CD4-positive, alpha-beta T cell treated with Interleukin-17A for 1 hour (primary cell): ENCODE measurements at regions not wholly inside any gene's neighbourhood (a gene's known extent, or its start where the extent isn't known, plus 50 kb on each side); places are given as distances from the start of the nearest gene placed in this dataset.
"Not testable (repeated sequence)": the region's sequence is repeated elsewhere in the genome, so short reads cannot be mapped to it uniquely, and the experiment has no call there.

Experiments used
- DNase-seq: peaks from one replicate; pipeline ENCODE4 v3.0.0-alpha.2; 2020

DNA sequence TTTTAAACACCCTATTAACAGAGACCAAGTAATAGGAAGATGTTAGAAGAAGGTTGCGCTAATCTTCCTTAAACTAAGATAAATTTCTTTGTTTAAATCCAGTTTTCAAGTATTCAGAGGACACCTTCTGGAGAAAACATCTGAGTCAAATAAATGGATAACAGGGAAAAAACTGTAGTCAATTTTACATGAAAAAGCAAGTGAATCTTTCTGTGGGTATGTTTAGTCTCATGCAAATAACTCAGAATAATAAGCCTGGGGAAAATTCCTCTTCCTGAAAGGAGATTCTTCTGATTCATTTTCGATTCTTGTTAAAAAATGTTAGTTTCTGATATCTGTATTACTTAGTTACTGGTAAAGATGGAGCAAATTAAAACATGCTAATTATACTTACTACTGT, 145.5 kb downstream of the CTH start:
- no peak for DNase-seq

DNA sequence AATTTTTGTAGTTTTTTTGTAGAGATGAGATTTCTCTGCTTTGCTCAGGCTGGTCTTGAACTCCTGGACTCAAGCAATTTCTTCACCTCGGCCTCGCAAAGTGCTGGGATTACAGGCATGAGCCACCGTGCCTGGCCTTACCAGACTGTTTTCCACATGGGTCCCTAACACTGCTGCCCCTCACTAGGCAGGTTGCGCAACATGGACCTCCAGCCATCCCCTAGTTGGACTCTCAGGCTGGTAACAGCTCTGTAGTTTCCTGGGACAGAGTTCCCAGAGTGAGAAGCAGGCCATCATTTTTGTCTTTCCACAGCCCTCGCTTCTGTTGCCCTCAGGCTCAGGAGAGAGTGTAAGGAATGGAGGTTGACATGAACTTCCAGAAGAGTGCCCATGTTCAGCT, 156.1 kb downstream of the CTH start:
- DNase-seq, result no peak

GRCh38 chr1:70571191-70571590, 160.1 kb downstream of the CTH start:
- no peak for DNase-seq

GRCh38 chr1:70573317-70573843, 162.3 kb downstream of the CTH start:
- DNase-seq, result no peak

- DNase-seq, result no peak
Measured at GRCh38 chr1:70581661-70582060, 170.6 kb downstream of the CTH start.

DNA sequence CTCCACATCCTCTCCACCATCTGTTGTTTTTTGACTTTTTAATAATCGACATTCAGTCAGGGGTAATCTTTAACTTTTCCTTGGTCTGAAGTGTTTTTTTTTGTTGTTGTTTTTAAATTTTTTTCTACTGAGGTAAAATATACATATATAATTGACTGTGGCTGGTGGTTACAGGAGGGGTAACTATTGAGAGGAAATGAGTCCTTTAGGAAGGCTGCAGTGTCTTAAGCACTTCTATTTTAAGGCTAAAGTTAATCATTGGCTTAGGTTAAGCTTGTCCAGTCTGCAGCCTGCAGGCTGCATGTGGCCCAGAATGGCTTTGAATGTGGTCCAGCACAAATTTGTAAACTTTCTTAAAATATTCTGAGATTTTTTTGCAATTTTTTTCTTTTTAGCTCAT, 172.5 kb downstream of the CTH start:
- no peak for DNase-seq

- no peak for DNase-seq
Measured at GRCh38 chr1:70586046-70586445, 175.0 kb downstream of the CTH start.

GRCh38 chr1:70587872-70588366, 176.9 kb downstream of the CTH start:
- no peak for DNase-seq

DNA sequence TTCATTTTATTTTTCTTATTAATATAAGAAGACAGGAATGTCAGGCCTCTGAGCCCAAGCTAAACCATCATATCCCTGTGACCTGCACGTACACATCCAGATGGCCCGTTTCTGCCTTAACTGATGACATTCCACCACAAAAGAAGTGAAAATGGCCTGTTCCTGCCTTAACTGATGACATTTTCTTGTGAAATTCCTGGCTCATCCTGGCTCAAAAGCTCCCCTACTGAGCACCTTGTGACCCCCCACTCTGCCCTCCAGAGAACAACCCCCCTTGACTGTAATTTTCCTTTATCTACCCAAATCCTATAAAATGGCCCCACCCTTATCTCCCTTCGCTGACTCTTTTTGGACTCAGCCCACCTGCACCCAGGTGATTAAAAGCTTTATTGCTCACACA, 182.5 kb downstream of the CTH start:
- DNase-seq, result not testable (repeated sequence)

DNA sequence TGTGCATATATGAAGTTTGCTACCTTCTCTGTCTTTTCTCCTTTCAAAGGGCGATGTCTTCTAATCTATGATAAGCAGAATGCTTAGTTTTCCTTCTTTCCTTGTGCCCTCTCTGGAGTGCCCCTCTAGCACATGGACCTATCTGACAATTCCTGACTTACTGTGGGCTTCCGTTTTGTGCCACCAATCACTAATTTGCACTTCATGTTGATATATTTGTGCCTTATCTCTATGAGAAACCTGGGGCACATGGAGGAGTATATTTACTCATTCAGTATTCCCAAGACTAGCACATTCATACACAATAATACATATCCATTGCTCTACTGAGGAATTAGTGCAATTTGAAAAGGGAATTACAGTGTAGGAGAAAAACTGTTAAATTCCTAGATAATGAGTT, 197.7 kb downstream of the CTH start:
- DNase-seq, result no peak

GRCh38 chr1:70610164-70610563, 199.1 kb downstream of the CTH start:
- DNase-seq, result not testable (repeated sequence)

- no peak for DNase-seq
Measured at GRCh38 chr1:70616946-70617345, 205.9 kb downstream of the CTH start.

GRCh38 chr1:70617728-70618127, 206.7 kb downstream of the CTH start:
- DNase-seq, result no peak

- DNase-seq, result no peak
Measured at GRCh38 chr1:70627910-70628309, 216.8 kb downstream of the CTH start.

DNA sequence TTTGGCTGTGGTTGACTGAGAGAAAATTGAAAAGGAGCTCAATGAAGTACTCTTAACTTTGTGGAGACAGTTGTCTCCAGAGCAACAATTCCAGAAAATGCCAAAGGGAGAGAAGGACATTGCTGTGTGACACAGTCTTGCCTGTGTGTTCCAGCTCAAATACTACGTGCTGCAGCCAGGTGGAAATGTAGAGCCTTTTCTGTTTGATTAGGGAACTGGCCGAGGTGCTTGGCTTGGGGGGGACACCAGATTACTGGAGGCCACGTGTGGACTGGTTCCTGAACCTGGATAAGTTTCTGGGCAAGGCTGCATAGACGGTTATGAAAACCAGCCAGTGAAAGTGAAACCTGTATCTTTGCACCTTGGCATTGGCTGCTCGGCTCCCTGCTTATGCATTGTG, 217.9 kb downstream of the CTH start:
- DNase-seq, result no peak

DNA sequence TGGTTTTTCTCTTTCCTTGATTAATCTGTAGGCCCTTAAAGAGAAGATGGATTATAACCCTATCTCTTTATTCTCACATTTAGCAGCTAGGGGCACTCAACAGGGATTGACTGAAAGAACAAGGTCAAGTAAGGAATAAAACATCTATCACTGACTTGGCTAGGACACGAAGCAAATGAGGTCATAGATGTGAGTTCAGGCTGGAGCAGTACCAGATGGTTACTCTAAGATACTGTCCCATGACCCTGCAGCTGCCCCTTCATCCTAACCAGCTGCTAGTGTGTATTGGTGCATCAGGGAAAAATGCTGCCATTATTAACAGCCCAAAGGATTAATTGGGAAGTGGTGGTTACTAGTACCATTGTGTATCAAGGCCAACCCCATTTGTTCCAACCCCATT, 221.9 kb downstream of the CTH start:
- DNase-seq, result no peak

- no peak for DNase-seq
Measured at GRCh38 chr1:70635868-70636267, 224.8 kb downstream of the CTH start.

DNA sequence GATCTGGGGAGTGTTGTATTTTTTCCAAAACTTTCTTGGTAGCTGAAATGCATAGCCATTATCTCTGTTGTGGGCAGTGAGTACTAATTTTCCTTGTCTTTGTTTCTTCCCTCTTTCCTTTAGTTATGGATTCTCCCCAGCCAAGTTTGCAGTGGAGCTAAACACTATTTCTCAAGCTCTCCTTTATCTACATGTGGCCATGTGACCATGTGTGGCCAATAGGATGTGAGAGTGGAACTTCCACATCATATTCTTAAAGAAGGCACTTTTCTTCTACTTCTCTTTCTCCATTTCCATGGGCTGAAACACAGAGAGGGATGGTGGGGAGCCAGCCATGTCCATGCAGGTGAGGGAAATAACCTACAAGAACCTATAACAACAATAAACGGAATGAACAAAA, 230.8 kb downstream of the CTH start:
- DNase-seq, result no peak

DNA sequence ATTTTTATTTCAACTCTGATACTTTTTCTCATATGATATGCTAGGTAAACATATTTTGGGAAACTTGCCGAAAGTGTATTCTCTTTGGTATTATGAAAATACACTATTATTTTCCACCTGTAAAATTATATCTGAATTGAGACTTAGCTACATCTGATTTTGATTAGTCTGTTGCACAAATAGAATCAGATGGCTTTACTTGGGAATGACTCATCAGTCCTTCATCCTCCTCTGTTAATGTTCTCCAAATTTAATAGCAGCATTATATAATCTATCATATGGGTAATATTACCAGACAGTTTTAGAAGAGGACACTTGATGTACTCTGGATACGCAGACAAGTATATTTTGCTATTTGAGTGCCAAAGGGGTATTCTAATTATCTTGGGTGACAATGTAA, 245.3 kb downstream of the CTH start:
- DNase-seq, result no peak

DNA sequence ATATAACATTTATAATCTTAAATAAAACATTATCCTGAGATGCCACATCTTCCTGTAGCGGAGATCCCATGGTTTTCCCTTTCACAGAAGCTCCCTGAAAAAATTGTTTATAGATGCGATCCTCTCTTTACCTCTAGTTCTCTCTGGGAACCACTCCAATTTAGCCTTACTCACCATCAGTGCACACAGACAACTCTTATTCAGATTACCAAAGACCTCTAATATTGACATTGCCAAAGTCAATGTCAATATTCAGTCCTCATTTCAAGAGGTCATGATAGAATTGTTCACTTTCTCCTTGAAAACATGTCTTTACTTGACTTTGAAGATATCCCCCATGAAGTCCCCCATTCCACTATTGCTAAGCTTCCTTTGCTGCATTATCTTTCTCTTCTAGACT, 248.8 kb downstream of the CTH start:
- DNase-seq, result no peak

GRCh38 chr1:70666381-70667140, 255.5 kb downstream of the CTH start:
- DNase-seq, result no peak

DNA sequence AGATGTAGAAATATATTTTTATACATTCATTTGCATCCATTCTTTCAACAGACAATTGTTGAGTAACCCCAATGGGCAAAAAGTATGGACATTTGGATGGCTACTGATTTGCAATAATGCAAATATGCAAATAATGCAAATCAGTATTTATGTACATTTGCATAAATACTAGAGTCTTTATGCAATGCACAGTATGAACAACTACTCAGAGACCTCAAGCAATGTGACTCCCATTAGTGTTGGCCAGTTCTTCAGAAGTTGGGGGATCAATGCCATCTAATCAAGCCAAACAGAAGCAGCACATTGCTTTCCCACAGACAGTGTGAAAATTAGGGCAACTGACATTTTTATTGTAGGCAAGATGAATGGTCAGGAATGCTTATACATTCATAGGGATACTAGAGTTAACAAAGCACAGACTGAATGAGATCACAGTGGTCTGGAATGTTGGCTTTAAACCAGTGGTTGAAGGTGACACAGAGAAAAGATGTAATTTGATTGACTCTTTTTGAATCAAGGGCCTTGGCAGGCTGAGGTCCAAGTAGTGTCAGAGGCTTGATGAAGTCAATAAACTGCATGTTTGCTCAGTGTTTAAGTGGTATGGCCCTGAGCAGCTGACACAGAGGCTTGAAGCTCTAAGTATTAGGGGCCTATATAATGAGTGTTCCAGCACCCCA, 256.6 kb downstream of the CTH start:
- DNase-seq, result no peak

DNA sequence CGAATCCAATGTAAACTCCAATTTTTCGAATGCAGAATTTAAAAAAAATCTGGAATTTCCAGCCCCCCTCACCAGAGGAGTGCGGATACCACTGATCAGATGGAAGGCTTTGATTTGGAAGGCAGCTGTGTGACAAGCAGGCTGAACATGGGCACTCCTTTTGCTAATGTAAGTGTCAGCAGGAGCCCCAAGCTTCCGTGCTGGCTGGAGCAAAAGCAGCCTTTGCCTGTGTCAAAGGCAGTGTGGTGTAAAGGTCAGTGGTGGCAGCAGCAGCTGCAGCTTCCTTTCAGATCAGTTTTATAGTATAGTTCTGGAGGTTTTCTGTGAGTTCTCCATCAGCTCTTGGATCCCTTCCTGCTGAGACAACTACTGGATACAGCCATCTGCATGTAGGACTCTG, 259.9 kb downstream of the CTH start:
- DNase-seq, result no peak

- DNase-seq, result no peak
Measured at GRCh38 chr1:70672442-70672888, 261.4 kb downstream of the CTH start.
